A204.1 (cell line): ENCODE measurements at regions not wholly inside any gene's neighbourhood (a gene's known extent, or its start where the extent isn't known, plus 50 kb on each side); places are given as distances from the start of the nearest gene placed in this dataset.
"Not testable (repeated sequence)": the region's sequence is repeated elsewhere in the genome, so short reads cannot be mapped to it uniquely, and the experiment has no call there.

Source experiments
- FAIRE-seq: peaks from 2 replicates; lab custom pipeline; 2012; peaks lifted over from hg19 to GRCh38; lab: Jason Lieb, UNC

GRCh38 chr10:118805146-118805545 is 50.4 kb upstream of the CACUL1 start:
- FAIRE-seq: no peak

- no peak for FAIRE-seq
Observed at GRCh38 chr10:118807512-118808305, 52.9 kb upstream of the CACUL1 start.

- FAIRE-seq: no peak
Observed at GRCh38 chr10:118808601-118809356, 54.0 kb upstream of the CACUL1 start.

GRCh38 chr10:118809357-118810220 is 54.8 kb upstream of the CACUL1 start:
- FAIRE-seq: no peak

- FAIRE-seq: no peak
Observed at GRCh38 chr10:118810796-118811505, 56.2 kb upstream of the CACUL1 start.

GRCh38 chr10:118811675-118812392 is 57.1 kb upstream of the CACUL1 start:
- no peak for FAIRE-seq

- no peak for FAIRE-seq
Observed at GRCh38 chr10:118812393-118812740, 57.6 kb upstream of the CACUL1 start.

GRCh38 chr10:118813001-118813400 is 58.2 kb upstream of the CACUL1 start:
- FAIRE-seq: not testable (repeated sequence)

GRCh38 chr10:118816471-118817168 is 61.9 kb upstream of the CACUL1 start:
- FAIRE-seq: no peak

- no peak for FAIRE-seq
Observed at GRCh38 chr10:118817328-118818068, 62.7 kb upstream of the CACUL1 start.

- FAIRE-seq: no peak
Observed at GRCh38 chr10:118818621-118819221, 64.0 kb upstream of the CACUL1 start.

- no peak for FAIRE-seq
Observed at GRCh38 chr10:118820326-118821116, 65.8 kb upstream of the CACUL1 start.

- no peak for FAIRE-seq
Observed at GRCh38 chr10:118823256-118823907, 68.6 kb upstream of the CACUL1 start.

GRCh38 chr10:118827053-118827452 is 72.3 kb upstream of the CACUL1 start:
- no peak for FAIRE-seq

- no peak for FAIRE-seq
Observed at GRCh38 chr10:118827466-118828155, 72.8 kb upstream of the CACUL1 start.

GRCh38 chr10:118832241-118832651 is 77.5 kb upstream of the CACUL1 start:
- FAIRE-seq: no peak

GRCh38 chr10:118834370-118834769 is 79.6 kb upstream of the CACUL1 start:
- not testable (repeated sequence) for FAIRE-seq
